ENCODE measurements at regions not wholly inside any gene's neighbourhood (a gene's known extent, or its start where the extent isn't known, plus 50 kb on each side); places are given as distances from the start of the nearest gene placed in this dataset.

GRCh38 chr13:90448466-90449037 lies 898.9 kb upstream of the MIR17HG start:
- H3K4me1 Mint-ChIP-seq (ENCODE audit: low read depth, unreplicated experiment), result no peaks in the 10 kb centered on the region
- no peak overlapping the region for H3K4me3 Mint-ChIP-seq (ENCODE audit: unreplicated experiment)
- H3K36me3 Mint-ChIP-seq (ENCODE audit: unreplicated experiment), result no peaks in the 10 kb centered on the region
- H3K27me3 Mint-ChIP-seq (ENCODE audit: unreplicated experiment), result no peaks in the 10 kb centered on the region
- no peaks in the 10 kb centered on the region for H3K9me3 Mint-ChIP-seq (ENCODE audit: unreplicated experiment)
- no peak overlapping the region for H3K27ac Mint-ChIP-seq (ENCODE audit: unreplicated experiment)
- no peak for DNase-seq
- no peak for TF ChIP-seq CTCF (IDR thresholded peaks at IDR 0.05; ENCODE audit: partially characterized antibody, unreplicated experiment)

GRCh38 chr13:90453342-90453741 lies 894.1 kb upstream of the MIR17HG start:
- no peaks in the 10 kb centered on the region for H3K9me3 Mint-ChIP-seq (ENCODE audit: unreplicated experiment)
- H3K4me3 Mint-ChIP-seq (ENCODE audit: unreplicated experiment), result no peak overlapping the region
- H3K27ac Mint-ChIP-seq (ENCODE audit: unreplicated experiment), result no peak overlapping the region
- H3K27me3 Mint-ChIP-seq (ENCODE audit: unreplicated experiment), result no peaks in the 10 kb centered on the region
- no peaks in the 10 kb centered on the region for H3K36me3 Mint-ChIP-seq (ENCODE audit: unreplicated experiment)
- DNase-seq, result no peak
- H3K4me1 Mint-ChIP-seq (ENCODE audit: low read depth, unreplicated experiment), result no peaks in the 10 kb centered on the region
- TF ChIP-seq CTCF (IDR thresholded peaks at IDR 0.05; ENCODE audit: partially characterized antibody, unreplicated experiment), result no peak

GRCh38 chr13:90454002-90454636 lies 893.4 kb upstream of the MIR17HG start:
- no peak for DNase-seq
- no peaks in the 10 kb centered on the region for H3K36me3 Mint-ChIP-seq (ENCODE audit: unreplicated experiment)
- no peaks in the 10 kb centered on the region for H3K27me3 Mint-ChIP-seq (ENCODE audit: unreplicated experiment)
- no peaks in the 10 kb centered on the region for H3K4me1 Mint-ChIP-seq (ENCODE audit: low read depth, unreplicated experiment)
- H3K4me3 Mint-ChIP-seq (ENCODE audit: unreplicated experiment), result no peak overlapping the region
- no peaks in the 10 kb centered on the region for H3K9me3 Mint-ChIP-seq (ENCODE audit: unreplicated experiment)
- H3K27ac Mint-ChIP-seq (ENCODE audit: unreplicated experiment), result no peak overlapping the region
- no peak for TF ChIP-seq CTCF (IDR thresholded peaks at IDR 0.05; ENCODE audit: partially characterized antibody, unreplicated experiment)

- no peaks in the 10 kb centered on the region for H3K4me1 Mint-ChIP-seq (ENCODE audit: low read depth, unreplicated experiment)
- H3K9me3 Mint-ChIP-seq (ENCODE audit: unreplicated experiment), result no peaks in the 10 kb centered on the region
- DNase-seq, result no peak
- H3K27me3 Mint-ChIP-seq (ENCODE audit: unreplicated experiment), result no peaks in the 10 kb centered on the region
- no peak overlapping the region for H3K4me3 Mint-ChIP-seq (ENCODE audit: unreplicated experiment)
- H3K36me3 Mint-ChIP-seq (ENCODE audit: unreplicated experiment), result no peaks in the 10 kb centered on the region
- TF ChIP-seq CTCF (IDR thresholded peaks at IDR 0.05; ENCODE audit: partially characterized antibody, unreplicated experiment), result no peak
- no peak overlapping the region for H3K27ac Mint-ChIP-seq (ENCODE audit: unreplicated experiment)
These were observed 892.4 kb upstream of the MIR17HG start for GRCh38 chr13:90455067-90455466.

GRCh38 chr13:90455823-90456222 lies 891.7 kb upstream of the MIR17HG start:
- H3K9me3 Mint-ChIP-seq (ENCODE audit: unreplicated experiment), result no peaks in the 10 kb centered on the region
- DNase-seq, result no peak
- H3K27ac Mint-ChIP-seq (ENCODE audit: unreplicated experiment), result no peak overlapping the region
- H3K4me3 Mint-ChIP-seq (ENCODE audit: unreplicated experiment), result no peak overlapping the region
- no peaks in the 10 kb centered on the region for H3K27me3 Mint-ChIP-seq (ENCODE audit: unreplicated experiment)
- no peaks in the 10 kb centered on the region for H3K36me3 Mint-ChIP-seq (ENCODE audit: unreplicated experiment)
- H3K4me1 Mint-ChIP-seq (ENCODE audit: low read depth, unreplicated experiment), result no peaks in the 10 kb centered on the region
- no peak for TF ChIP-seq CTCF (IDR thresholded peaks at IDR 0.05; ENCODE audit: partially characterized antibody, unreplicated experiment)
